Stimulated activated memory B cell treated with anti-CD40 and anti-IgM and Interleukin-4, amounts not matched to agents 10 μg/mL and 1 μg/mL and 100 μg/mL, for 72 hours (primary cell): ENCODE measurements at regions not wholly inside any gene's neighbourhood (a gene's known extent, or its start where the extent isn't known, plus 50 kb on each side); places are given as distances from the start of the nearest gene placed in this dataset.

ENCODE experiments used
- ATAC-seq: fragments of 150-1000 bp; cut with Tn5 transposase; 2 replicates; pipeline ENCODE4 v1.10.0; 2021
- H3K27ac Mint-ChIP-seq: one replicate; pipeline ENCODE4 v1.8.0; 2022; ENCODE audit warnings: mild to moderate bottlenecking, mixed read lengths
- H3K27me3 Mint-ChIP-seq: one replicate; pipeline ENCODE4 v1.8.0; 2022; ENCODE audit warnings: mixed read lengths
- H3K36me3 Mint-ChIP-seq: one replicate; pipeline ENCODE4 v1.8.0; 2022; ENCODE audit warnings: mixed read lengths
- H3K4me1 Mint-ChIP-seq: one replicate; pipeline ENCODE4 v1.8.0; 2022; ENCODE audit warnings: mixed read lengths
- H3K4me3 Mint-ChIP-seq: one replicate; pipeline ENCODE4 v1.8.0; 2022; ENCODE audit warnings: mild to moderate bottlenecking, moderate library complexity, mixed read lengths
- H3K9me3 Mint-ChIP-seq: one replicate; pipeline ENCODE4 v1.8.0; 2022; ENCODE audit warnings: mixed read lengths

- H3K36me3 Mint-ChIP-seq, result no peaks in the 10 kb centered on the region
- no peaks in the 10 kb centered on the region for H3K9me3 Mint-ChIP-seq
- no peak for ATAC-seq
- H3K27me3 Mint-ChIP-seq, result no peaks in the 10 kb centered on the region
- H3K4me1 Mint-ChIP-seq, result no peaks in the 10 kb centered on the region
- H3K27ac Mint-ChIP-seq, result no peak overlapping the region
- no peak overlapping the region for H3K4me3 Mint-ChIP-seq
Observed at GRCh38 chr7:19437446-19437845, 271.4 kb downstream of the POLR1F start.

GRCh38 chr7:19427944-19428343 lies 280.9 kb downstream of the POLR1F start:
- no peaks in the 10 kb centered on the region for H3K9me3 Mint-ChIP-seq
- ATAC-seq, result no peak
- H3K36me3 Mint-ChIP-seq, result no peaks in the 10 kb centered on the region
- H3K27me3 Mint-ChIP-seq, result no peaks in the 10 kb centered on the region
- H3K4me3 Mint-ChIP-seq, result no peak overlapping the region
- H3K27ac Mint-ChIP-seq, result no peak overlapping the region
- no peaks in the 10 kb centered on the region for H3K4me1 Mint-ChIP-seq

GRCh38 chr7:19421861-19422260 lies 276.6 kb upstream of the FERD3L start:
- Mint-ChIP-seq H3K36me3 (no peaks in the 10 kb centered on the region), H3K27me3 (no peaks in the 10 kb centered on the region), H3K4me3 (no peak overlapping the region), H3K27ac (no peak overlapping the region), H3K4me1 (peaks cover 6% of the 10 kb centered on the region), H3K9me3 (no peaks in the 10 kb centered on the region)
- ATAC-seq, result no peak

- ATAC-seq, result no peak
- H3K27me3 Mint-ChIP-seq, result no peaks in the 10 kb centered on the region
- H3K4me3 Mint-ChIP-seq, result no peak overlapping the region
- no peaks in the 10 kb centered on the region for H3K9me3 Mint-ChIP-seq
- H3K4me1 Mint-ChIP-seq, result peaks cover 6% of the 10 kb centered on the region
- H3K36me3 Mint-ChIP-seq, result no peaks in the 10 kb centered on the region
- no peak overlapping the region for H3K27ac Mint-ChIP-seq
Observed at GRCh38 chr7:19417231-19417630, 272.0 kb upstream of the FERD3L start.

- Mint-ChIP-seq H3K27me3 (no peaks in the 10 kb centered on the region), H3K36me3 (no peaks in the 10 kb centered on the region), H3K27ac (no peak overlapping the region), H3K4me3 (no peak overlapping the region), H3K9me3 (no peaks in the 10 kb centered on the region), H3K4me1 (no peaks in the 10 kb centered on the region)
- no peak for ATAC-seq
Observed at GRCh38 chr7:19415123-19415522, 269.9 kb upstream of the FERD3L start.

GRCh38 chr7:19413443-19413965 lies 268.3 kb upstream of the FERD3L start:
- Mint-ChIP-seq H3K27me3 (no peaks in the 10 kb centered on the region), H3K36me3 (no peaks in the 10 kb centered on the region), H3K27ac (no peak overlapping the region), H3K9me3 (no peaks in the 10 kb centered on the region), H3K4me1 (no peaks in the 10 kb centered on the region), H3K4me3 (no peak overlapping the region)
- ATAC-seq, result no peak

GRCh38 chr7:19410691-19411090 lies 265.5 kb upstream of the FERD3L start:
- no peaks in the 10 kb centered on the region for H3K27me3 Mint-ChIP-seq
- ATAC-seq, result no peak
- H3K9me3 Mint-ChIP-seq, result no peaks in the 10 kb centered on the region
- no peaks in the 10 kb centered on the region for H3K36me3 Mint-ChIP-seq
- no peak overlapping the region for H3K27ac Mint-ChIP-seq
- no peak overlapping the region for H3K4me3 Mint-ChIP-seq
- H3K4me1 Mint-ChIP-seq, result no peaks in the 10 kb centered on the region

- no peaks in the 10 kb centered on the region for H3K9me3 Mint-ChIP-seq
- no peaks in the 10 kb centered on the region for H3K36me3 Mint-ChIP-seq
- no peaks in the 10 kb centered on the region for H3K27me3 Mint-ChIP-seq
- ATAC-seq, result no peak
- no peaks in the 10 kb centered on the region for H3K4me1 Mint-ChIP-seq
- H3K4me3 Mint-ChIP-seq, result no peak overlapping the region
- H3K27ac Mint-ChIP-seq, result no peak overlapping the region
Observed at GRCh38 chr7:19410106-19410505, 264.9 kb upstream of the FERD3L start.

GRCh38 chr7:19408706-19409220 lies 263.5 kb upstream of the FERD3L start:
- Mint-ChIP-seq H3K9me3 (no peaks in the 10 kb centered on the region), H3K27me3 (no peaks in the 10 kb centered on the region), H3K27ac (no peak overlapping the region), H3K4me1 (no peaks in the 10 kb centered on the region), H3K4me3 (no peak overlapping the region), H3K36me3 (no peaks in the 10 kb centered on the region)
- no peak for ATAC-seq

GRCh38 chr7:19407270-19407669 lies 262.0 kb upstream of the FERD3L start:
- Mint-ChIP-seq H3K27me3 (no peaks in the 10 kb centered on the region), H3K27ac (no peak overlapping the region), H3K36me3 (no peaks in the 10 kb centered on the region), H3K4me3 (no peak overlapping the region), H3K9me3 (no peaks in the 10 kb centered on the region), H3K4me1 (no peaks in the 10 kb centered on the region)
- no peak for ATAC-seq

- H3K4me3 Mint-ChIP-seq, result no peak overlapping the region
- H3K27me3 Mint-ChIP-seq, result no peaks in the 10 kb centered on the region
- H3K27ac Mint-ChIP-seq, result no peak overlapping the region
Observed at GRCh38 chr7:19405541-19405940, 260.3 kb upstream of the FERD3L start.

GRCh38 chr7:19404912-19405329 lies 259.7 kb upstream of the FERD3L start:
- Mint-ChIP-seq H3K4me3 (no peak overlapping the region), H3K27me3 (no peaks in the 10 kb centered on the region), H3K27ac (no peak overlapping the region), H3K9me3 (no peaks in the 10 kb centered on the region), H3K36me3 (no peaks in the 10 kb centered on the region), H3K4me1 (no peaks in the 10 kb centered on the region)
- ATAC-seq, result no peak

More at GRCh38 chr7:19405541-19405940, 260.3 kb upstream of the FERD3L start:
- Mint-ChIP-seq H3K36me3 (no peaks in the 10 kb centered on the region), H3K4me1 (no peaks in the 10 kb centered on the region), H3K9me3 (no peaks in the 10 kb centered on the region)
- no peak for ATAC-seq

- Mint-ChIP-seq H3K4me3 (no peak overlapping the region), H3K27me3 (no peaks in the 10 kb centered on the region), H3K9me3 (no peaks in the 10 kb centered on the region), H3K27ac (no peak overlapping the region), H3K36me3 (no peaks in the 10 kb centered on the region), H3K4me1 (no peaks in the 10 kb centered on the region)
- no peak for ATAC-seq
Observed at GRCh38 chr7:19403691-19404090, 258.5 kb upstream of the FERD3L start.

- Mint-ChIP-seq H3K27me3 (no peaks in the 10 kb centered on the region), H3K4me3 (no peak overlapping the region), H3K4me1 (no peaks in the 10 kb centered on the region), H3K9me3 (no peaks in the 10 kb centered on the region), H3K36me3 (no peaks in the 10 kb centered on the region), H3K27ac (no peak overlapping the region)
- ATAC-seq, result no peak
Observed at GRCh38 chr7:19401461-19401860, 256.2 kb upstream of the FERD3L start.

GRCh38 chr7:19400758-19401254 lies 255.6 kb upstream of the FERD3L start:
- Mint-ChIP-seq H3K9me3 (no peaks in the 10 kb centered on the region), H3K27me3 (no peaks in the 10 kb centered on the region), H3K4me1 (no peaks in the 10 kb centered on the region), H3K4me3 (no peak overlapping the region), H3K27ac (no peak overlapping the region), H3K36me3 (no peaks in the 10 kb centered on the region)
- ATAC-seq, result no peak

GRCh38 chr7:19397911-19398310 lies 252.7 kb upstream of the FERD3L start:
- no peaks in the 10 kb centered on the region for H3K36me3 Mint-ChIP-seq
- H3K9me3 Mint-ChIP-seq, result no peaks in the 10 kb centered on the region
- H3K27me3 Mint-ChIP-seq, result no peaks in the 10 kb centered on the region
- no peak overlapping the region for H3K27ac Mint-ChIP-seq
- ATAC-seq, result peak; percentile 54
- H3K4me1 Mint-ChIP-seq, result no peaks in the 10 kb centered on the region
- no peak overlapping the region for H3K4me3 Mint-ChIP-seq
